Right ventricle myocardium superior (tissue), 1 donor: ENCODE measurements at regions not wholly inside any gene's neighbourhood (a gene's known extent, or its start where the extent isn't known, plus 50 kb on each side); places are given as distances from the start of the nearest gene placed in this dataset.
A peak's percentile ranks its signal among the peaks of the same experiment; 100 is the strongest.

Experiments used
- ATAC-seq: fragments of 200-7000 bp; cut with Tn5 transposase; one replicate; pipeline ENCODE4 v1.9.1; 2020; ENCODE audit warnings: mild to moderate bottlenecking; ENCODE audit not compliant: poor library complexity
- DNase-seq: peaks from one replicate; pipeline ENCODE4 v3.0.0-alpha.2; 2020
- intact Hi-C: fragments of 100-400 bp; cut with DNase I; formaldehyde crosslinking; loops from one replicate; pipeline ENCODE4 v1.11.2; 2022
- donor health status: DM: no; HTN: yes; CAD: no; lungs with severe emphysema.

DNA sequence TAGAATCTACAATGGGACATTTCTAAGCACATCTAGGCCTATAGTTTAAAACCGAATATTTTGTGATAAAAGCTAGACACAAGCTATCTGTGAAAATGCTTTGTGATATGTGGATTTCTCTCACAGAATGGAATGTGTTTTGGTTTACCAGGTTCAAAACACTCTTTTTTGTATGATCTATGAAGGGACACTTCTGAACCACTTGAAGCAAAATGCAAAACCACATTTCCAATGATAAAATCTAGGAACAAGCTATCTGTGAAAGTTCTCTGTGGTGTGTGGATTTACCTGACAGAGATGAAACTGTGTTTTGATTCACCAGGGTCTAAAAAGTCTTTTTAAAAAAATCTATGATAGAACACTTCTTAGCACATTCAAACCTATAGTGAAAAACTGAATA is 2192.4 kb downstream of the TP53TG3F start:
- DNase-seq (no peak), ATAC-seq (no peak)
- intact Hi-C loops = no loop called here

DNA sequence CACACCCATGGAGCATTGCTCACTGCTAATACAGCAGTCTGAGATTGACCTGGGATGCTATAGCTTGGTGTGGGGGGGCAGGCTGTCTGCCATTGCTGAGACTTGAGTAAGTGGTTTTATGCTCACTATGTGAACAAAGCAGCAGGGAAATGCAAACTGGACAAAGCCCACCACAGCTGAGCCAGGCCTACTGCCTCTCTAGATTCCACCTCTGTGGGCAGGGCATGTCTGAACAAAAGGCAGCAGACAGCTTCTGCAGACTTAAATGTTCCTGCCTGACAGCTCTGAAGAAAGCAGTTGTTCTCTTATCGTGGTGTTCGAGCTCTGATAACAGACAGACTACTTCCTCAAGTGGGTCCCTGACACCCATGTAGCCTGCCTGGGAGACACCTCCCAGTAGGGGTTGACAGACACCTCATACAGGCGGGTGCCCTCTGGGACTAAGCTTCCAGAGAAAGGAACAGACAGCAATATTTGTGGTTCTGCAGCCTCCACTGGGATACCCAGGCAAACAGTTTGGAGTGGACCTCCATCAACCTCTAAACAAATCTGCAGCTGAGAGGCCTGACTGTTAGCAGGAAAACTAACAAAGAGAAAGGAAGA is 2204.8 kb downstream of the TP53TG3F start:
- ATAC-seq = no peak
- DNase-seq = no peak

DNA sequence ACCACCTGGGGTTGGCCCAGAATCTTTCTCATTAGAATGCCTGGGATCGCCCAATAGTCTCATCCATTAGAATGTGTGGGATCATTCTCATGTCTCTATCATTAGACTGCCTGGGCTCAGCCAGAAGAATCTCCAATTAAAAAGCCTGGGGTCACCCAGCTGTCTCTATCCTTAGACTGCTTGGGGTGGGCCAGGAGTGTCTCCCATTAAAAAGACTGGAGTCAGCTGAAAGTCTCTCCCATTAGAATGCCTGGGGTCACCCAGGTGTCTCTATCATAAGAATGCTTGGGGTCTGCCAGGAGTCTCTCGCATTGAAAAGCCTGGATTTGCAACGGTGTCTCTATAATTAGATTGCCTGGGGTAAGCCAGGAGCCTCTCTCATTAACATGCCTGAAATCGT is 2225.7 kb downstream of the TP53TG3F start:
- DNase-seq (no peak), ATAC-seq (no peak)
- intact Hi-C loops = no loop called here

More for the DNA sequence above, 2204.8 kb downstream of the TP53TG3F start:
- intact Hi-C loops = no loop called here

DNA sequence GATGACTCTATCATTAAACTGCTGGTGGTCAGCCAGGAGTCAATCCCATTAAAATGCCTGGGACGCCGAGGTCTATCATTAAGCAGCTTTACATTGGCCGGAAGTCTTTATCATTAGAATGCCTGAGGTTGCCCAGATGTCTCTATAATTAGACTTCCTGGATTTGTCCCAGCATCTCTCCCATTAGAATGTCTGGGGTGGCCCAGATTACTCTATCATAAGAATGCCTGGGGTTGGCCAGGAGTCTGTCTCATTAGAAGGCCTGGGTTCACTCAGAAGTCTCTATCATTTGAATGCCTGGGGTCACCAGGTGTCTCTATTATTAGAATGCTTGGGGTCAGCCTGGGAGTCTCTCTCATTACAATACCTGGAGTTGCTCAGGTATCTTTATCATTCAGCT is 2227.2 kb downstream of the TP53TG3F start:
- DNase-seq (no peak), ATAC-seq (peak; percentile 78)
- intact Hi-C loops = no loop called here

DNA sequence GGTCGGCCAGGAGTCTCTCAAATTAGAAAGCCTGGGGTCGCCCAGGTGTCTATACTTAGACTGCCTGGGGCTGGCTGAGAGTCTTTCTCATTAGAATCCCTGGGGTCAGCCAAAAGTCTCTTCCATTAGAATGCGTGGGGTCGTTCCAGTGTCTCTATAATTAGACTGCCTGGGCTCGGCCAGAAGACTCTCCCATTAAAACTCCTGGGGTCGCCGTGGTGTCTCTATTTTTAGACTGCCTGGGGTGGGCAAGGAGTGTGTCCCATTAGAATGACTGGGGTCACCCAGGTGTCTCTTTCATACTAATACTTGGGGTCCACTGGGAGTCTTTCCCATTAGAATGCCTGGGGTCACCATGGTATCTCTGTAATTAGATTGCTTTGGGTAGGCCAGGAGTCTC is 2227.7 kb downstream of the TP53TG3F start:
- intact Hi-C loops = no loop called here
- ATAC-seq (no peak), DNase-seq (no peak)

DNA sequence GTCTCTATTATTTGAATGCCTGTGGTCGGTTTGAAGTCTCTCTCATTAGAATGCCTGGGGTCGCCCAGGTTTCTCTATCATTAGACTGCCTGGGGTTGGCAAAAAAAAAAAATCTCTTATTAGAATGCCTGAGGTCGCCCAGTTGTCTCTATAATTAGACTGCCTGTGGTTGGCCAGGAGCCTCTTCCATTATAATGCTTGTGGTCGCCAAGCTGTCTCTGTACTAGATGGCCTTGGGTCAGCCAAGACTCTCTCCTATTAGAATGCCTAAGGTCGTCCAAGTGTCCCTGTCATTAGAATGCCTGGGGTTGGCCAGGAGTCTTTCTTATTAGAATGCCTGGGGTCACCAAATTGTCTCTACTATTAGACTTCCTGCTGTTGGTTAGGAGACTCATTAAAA is 2228.4 kb downstream of the TP53TG3F start:
- intact Hi-C loops = no loop called here
- peak; percentile 71 for ATAC-seq
- no peak for DNase-seq

DNA sequence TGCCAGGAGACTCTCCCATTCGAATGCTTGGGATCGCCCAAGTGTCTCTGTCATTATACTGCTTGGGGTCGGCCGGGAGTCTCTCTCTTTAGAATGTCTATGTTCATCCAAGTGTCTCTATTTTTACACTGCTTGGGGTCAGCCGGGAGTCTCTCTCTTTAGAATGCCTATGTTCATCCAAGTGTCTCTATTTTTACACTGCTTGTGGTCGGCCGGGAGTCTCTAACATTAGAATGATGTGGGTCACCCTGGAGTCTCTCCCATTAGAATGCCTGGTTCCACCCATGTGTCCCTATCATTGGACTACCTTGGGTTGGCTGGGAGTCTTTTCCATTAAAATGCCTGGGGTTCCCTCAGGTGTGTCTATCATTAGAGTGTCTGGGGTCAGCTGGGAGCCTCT is 2230.4 kb downstream of the TP53TG3F start:
- DNase-seq (no peak), ATAC-seq (no peak)
- intact Hi-C loops = no loop called here

DNA sequence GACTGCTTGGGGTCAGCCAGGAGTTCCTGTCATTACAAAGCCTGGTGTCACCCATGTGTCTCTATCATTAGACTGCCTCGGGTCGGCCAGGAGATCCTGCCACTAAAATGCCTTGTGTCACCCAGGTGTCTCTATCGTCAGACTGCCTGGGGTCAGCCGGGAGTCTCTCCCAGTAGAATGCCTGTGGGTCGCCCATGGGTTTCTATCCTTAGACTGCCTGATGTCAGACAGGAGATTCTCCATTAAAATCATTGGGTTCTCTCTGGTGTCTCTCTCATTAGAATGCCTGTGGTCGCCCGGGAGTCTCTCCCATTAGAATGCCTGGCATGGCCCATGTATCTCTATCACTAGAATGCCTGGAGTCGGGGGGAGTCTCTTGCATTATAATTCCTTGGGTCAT is 2231.0 kb downstream of the TP53TG3F start:
- ATAC-seq (no peak), DNase-seq (no peak)
- intact Hi-C loops = no loop called here

DNA sequence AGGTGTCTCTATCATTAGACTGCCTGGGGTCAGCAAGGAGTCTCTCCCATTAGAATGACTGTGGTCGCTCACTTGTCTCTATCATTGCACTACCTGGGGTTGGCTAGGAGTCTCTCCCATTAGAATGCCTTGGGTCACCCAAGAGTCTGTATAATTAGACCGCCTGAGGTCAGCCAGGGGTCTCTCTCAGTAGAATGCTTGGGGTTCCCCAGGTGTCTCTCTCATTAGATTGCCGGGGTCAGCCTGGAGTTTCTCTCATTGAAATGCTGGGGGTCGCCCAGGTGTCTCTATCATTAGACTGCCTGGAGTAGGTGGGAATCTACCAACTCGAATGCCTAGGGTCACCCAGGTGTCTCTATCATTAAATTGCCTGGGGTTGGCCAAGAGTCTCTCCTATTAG is 2231.6 kb downstream of the TP53TG3F start:
- intact Hi-C loops = no loop called here
- no peak for ATAC-seq

DNA sequence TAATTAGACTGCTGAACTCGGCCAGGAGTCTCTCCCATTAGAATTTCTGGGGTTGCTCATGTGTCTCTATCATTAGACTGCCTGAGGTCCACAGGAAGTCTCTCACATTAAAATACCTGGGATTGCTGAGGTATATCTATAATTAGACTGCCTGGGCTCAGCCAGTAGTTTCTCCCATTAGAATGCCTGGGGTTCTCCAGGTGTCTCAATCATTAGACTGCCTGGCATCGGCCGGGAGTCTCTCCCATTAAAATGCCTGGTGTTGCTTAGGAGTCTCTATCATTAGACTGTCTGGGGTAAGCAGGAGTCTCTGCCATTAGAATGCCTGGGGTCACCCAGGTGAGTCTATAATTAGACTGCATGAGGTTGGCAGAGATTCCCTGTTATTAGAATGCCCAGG is 2233.4 kb downstream of the TP53TG3F start:
- no peak for ATAC-seq
- no peak for DNase-seq
- intact Hi-C loops = no loop called here

More for the DNA sequence above, 2231.6 kb downstream of the TP53TG3F start:
- DNase-seq = no peak

DNA sequence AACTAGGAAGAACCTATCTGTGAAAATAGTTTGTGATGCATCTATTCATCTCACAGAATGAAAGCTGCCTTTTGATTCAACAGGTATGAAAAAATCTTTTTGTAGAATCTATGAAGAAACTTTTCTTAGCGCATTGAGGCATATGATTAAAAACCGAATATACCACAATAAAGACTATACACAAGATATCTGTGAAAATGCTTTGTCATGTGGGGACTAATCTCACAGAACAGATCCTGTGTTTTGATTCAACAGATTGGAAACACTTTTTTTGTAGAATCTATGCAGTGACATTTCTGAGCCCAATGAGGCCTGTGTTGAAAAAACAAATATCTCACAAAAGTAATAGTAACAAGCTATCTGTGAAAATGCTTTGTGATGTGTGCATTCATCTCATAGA is 2247.5 kb downstream of the TP53TG3F start:
- intact Hi-C loops = no loop called here
- ATAC-seq (no peak), DNase-seq (no peak)

DNA sequence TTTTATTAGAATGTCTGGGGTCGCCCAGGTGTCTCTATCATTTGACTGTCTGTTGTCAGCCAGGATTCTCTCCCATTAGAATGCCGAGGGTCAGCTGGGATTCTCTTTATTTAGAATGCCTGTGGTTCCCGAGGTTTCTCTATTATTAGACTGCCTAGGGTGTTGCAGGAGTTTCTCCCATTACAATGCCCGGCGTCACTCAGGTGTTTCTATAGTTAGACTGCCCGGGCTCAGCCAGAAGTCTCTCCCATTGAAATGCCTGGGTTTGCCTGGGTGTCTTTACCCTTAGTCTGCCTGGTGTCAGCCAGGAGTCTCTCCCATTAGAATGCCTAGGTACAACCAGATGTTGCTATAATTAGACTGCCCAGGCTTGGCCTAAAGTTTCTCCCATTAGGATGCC is 2252.0 kb downstream of the TP53TG3F start:
- ATAC-seq (no peak), DNase-seq (no peak)
- intact Hi-C loops = no loop called here

DNA sequence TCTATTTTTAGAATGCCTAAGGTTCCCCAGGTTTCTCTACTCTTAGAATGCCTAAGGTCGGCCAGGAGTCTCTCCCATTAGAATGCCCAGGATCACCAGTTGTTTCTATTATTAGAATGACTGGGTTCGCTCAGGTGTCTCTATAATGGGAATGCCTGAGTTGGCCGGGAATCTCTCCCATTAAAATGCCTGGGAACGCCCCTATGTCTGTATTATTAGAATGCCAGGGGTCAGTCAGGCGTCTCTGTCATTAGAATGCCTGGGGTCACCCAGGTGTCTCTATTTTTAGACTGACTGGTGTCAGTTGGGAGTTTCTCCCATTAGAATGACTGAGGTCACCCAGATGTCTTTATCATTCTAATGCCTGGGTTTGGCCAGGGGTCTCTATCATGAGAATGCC is 2252.5 kb downstream of the TP53TG3F start:
- no peak for ATAC-seq
- no peak for DNase-seq
- intact Hi-C loops = no loop called here

DNA sequence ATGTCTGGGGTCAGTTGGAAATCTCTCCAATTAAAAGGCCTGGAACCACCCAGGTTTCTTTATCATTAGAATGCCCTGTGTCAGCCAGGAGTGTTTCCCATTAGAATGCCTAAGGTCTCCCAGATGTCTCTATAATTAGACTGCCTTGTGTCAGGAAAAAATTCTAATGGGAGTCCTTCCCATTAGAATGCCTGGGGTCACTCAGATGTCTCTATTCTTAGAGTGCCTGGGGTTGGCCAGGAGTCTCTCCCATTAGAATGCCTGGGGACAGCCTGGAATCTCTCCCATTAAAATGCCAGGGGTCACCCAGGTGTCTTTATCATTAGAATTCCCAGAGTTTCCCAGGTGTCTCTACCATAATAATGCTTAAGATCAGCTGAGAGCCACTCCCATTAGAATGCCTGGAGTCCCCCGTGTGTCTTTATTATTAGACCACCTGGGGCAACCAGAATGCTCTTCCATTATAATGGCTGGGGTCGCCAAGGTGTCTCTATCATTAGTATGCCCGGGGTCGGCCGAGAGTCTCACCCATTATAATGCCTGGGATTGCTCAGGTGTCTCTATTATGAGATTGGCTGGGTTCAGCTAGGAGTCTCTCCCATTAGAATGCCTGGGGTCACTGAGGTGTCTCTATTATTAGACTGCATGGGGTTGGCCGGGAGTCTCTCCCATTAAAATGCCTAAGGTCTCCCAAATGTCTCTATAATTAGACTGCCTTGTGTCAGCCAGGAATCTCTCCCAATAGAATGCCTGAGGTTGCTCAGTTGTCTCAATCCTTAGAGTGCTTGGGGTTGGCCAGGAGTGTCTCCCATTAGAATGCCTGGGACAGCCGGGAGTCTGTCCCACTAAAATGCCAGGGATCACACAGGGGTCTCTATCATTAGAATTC is 2254.6 kb downstream of the TP53TG3F start:
- intact Hi-C loops = no loop called here
- no peak for DNase-seq
- ATAC-seq = peak; percentile 93

DNA sequence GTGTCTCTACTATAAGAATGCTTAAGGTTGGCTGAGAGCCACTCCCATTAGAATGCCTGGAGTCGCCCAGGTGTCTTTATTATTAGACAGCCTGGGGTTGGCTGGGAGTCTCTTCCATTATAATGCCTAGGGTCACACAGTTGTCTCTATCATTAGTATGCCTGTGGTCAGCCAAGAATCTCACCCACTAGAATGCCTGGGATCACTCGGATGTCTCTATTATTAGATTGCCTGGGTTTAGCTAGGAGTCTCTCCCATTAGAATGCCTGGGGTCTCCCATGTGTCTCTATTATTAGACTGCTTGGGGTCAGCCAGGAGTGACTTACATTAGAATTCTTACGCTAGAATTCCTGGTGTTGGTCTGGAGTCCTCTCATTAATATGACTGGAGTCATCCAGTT is 2255.3 kb downstream of the TP53TG3F start:
- peak; percentile 92 for ATAC-seq
- DNase-seq = no peak
- intact Hi-C loops = no loop called here

DNA sequence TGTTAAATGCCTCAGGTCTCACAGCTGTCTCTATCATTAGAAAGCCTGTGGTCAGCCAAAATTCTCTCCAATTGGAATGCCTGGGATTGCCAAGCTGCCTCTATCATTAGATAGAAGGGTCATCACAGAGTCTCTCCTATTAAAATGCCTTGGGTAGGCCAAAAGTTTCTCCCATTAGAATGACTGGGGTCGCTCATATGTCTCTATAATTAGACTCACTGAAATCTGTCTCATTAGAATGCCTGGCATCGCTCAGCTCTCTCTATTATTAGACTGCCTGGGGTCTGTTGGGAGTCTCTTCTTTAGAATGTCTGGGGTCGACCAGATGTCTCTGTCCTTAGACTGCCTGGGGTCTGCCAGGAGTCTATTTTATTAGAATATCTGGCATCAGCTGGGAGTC is 2265.1 kb downstream of the TP53TG3F start:
- peak; percentile 28 for ATAC-seq
- intact Hi-C loops = no loop called here

DNA sequence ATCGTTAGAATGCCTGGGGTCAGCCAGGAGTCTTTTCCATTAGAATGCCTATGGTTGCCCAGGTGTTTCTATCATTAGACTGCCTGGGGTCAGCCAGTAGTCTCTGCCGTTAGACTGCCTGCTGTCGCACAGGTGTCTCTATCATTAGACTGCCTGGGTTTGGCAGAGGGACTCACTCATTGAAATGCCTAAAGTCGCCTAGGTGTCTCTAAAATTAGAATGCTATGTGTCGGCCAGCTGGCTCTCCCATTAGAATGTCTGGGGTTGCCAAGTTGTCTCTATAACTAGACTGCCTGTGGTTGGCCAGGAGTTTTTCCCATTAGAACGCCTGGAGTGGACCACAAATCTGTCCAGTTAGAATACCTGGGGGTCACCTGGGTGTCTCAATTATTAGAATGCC is 2266.5 kb downstream of the TP53TG3F start:
- intact Hi-C loops = no loop called here
- ATAC-seq = peak; percentile 96
- no peak for DNase-seq

More for the DNA sequence above, 2265.1 kb downstream of the TP53TG3F start:
- no peak for DNase-seq

DNA sequence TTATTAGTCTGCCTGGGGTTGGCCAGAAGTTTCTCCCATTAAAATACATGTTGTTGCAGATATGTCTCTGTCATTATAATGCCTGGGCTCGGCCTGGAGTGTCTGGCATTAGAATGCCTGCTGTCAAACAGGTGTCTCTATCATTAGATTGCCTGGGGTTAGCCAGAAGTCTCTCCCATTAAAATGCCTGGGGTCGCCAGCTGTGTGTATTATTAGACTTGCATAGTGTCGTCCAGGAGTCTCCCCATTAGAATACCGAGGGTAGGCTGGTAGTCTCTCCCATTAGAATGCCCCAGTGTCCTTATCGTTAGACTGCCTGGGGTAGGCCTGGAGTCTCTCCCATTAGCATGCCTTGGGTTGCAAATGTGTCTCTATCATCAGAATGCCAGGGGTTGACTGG is 2270.8 kb downstream of the TP53TG3F start:
- intact Hi-C loops = no loop called here
- DNase-seq (no peak), ATAC-seq (no peak)

DNA sequence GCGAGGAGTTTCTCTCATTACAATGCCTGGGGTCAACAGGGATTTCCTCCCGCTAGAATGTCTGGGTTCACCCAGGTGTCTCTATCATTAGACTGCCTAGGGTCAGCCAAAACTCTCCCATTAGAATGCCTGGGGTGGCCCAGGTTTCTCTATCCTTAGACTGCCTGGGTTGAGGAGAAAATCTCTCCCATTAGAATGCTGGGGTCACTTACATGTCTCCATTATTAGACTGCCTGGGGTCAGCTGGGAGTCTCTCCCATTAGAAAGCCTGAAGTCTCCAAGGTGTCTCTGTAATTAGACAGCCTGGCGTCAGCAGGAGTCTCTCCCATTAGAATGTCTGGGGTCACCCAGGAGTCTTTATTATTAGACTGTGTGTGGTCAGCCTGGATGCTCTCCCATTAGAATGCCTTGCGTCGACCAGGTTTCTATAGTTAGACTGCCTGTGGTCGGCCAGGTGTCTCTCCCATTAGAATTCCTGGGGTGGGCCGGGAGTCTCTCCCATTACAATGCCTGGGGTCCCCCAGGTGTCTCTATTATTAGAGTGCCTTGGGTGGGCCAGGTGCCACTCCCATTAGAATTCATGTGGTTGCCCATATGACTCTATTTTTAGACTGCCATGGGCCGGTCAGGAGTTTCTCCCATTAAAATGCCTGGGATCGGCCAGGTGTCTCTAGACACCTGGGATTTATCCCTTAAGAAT is 2272.1 kb downstream of the TP53TG3F start:
- intact Hi-C loops = no loop called here
- DNase-seq = no peak
- no peak for ATAC-seq
